Stimulated activated naive CD8-positive, alpha-beta T cell treated with anti-CD3 and anti-CD28 coated beads, Interleukin-15, amount 100 ng/mL, for 72 hours (primary cell): ENCODE measurements at regions not wholly inside any gene's neighbourhood (a gene's known extent, or its start where the extent isn't known, plus 50 kb on each side); places are given as distances from the start of the nearest gene placed in this dataset.
"Not testable (repeated sequence)": the region's sequence is repeated elsewhere in the genome, so short reads cannot be mapped to it uniquely, and the experiment has no call there.

Experiments
- ATAC-seq: fragments of 150-1000 bp; cut with Tn5 transposase; 2 replicates; pipeline ENCODE4 v1.10.0; 2021; ENCODE audit warnings: mild to moderate bottlenecking, moderate library complexity
- DNase-seq, 2 donors: peaks; one replicate each; pipeline ENCODE4 v3.0.0; 2021 to 2022
- H3K27ac Mint-ChIP-seq, 2 donors: one replicate each; pipeline ENCODE4 v1.8.0; 2022; ENCODE audit warnings: mild to moderate bottlenecking in 2 of 2, mixed read lengths in 2 of 2, moderate library complexity in 2 of 2
- H3K27me3 Mint-ChIP-seq: one replicate; pipeline ENCODE4 v1.8.0; 2022; ENCODE audit warnings: mixed read lengths
- H3K4me1 Mint-ChIP-seq: one replicate; pipeline ENCODE4 v1.8.0; 2022; ENCODE audit warnings: mild to moderate bottlenecking, mixed read lengths
- H3K4me3 Mint-ChIP-seq, 2 donors: one replicate each; pipeline ENCODE4 v1.8.0; 2022; ENCODE audit warnings: mild to moderate bottlenecking in 2 of 2, mixed read lengths in 2 of 2, moderate library complexity in 1 of 2
- H3K9me3 Mint-ChIP-seq, 2 donors: one replicate each; pipeline ENCODE4 v1.8.0; 2022; ENCODE audit warnings: mixed read lengths in 2 of 2

GRCh38 chr3:194042927-194043326 is 93.0 kb upstream of the HES1 start:
- H3K4me3 Mint-ChIP-seq = no peak overlapping the region
- H3K4me1 Mint-ChIP-seq = no peaks in the 10 kb centered on the region
- H3K27me3 Mint-ChIP-seq = peaks cover 7% of the 10 kb centered on the region
- DNase-seq (no peak), ATAC-seq (no peak)
- H3K27ac Mint-ChIP-seq = no peak overlapping the region
- no peaks in the 10 kb centered on the region for H3K9me3 Mint-ChIP-seq

- DNase-seq (no peak), ATAC-seq (no peak)
- Mint-ChIP-seq H3K27ac (no peak overlapping the region), H3K4me3 (no peak overlapping the region), H3K9me3 (no peaks in the 10 kb centered on the region), H3K4me1 (no peaks in the 10 kb centered on the region), H3K27me3 (peaks cover 7% of the 10 kb centered on the region)
Measured at GRCh38 chr3:194043516-194043915, 92.4 kb upstream of the HES1 start.

DNA sequence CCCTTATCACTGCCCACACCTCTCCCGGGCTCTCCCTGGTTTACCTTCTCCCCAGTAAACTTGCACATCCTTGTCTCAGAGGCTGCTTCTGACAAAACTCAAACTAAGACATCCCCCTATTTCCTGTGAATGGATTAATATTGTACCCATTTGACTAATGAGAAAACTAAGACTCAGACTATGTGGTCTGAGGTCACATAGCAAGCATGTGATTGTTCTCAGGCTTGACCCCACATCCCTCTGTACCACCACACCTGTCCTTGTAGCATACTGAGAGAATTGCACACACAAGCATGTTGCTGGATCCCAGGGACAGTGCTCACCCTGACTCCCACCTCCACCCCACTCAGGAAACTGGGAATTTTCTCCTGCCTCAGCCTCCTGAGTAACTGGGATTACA is 90.7 kb upstream of the HES1 start:
- no peak for DNase-seq
- peak; percentile 64 for ATAC-seq
- peaks cover 3 to 4% of the 10 kb centered on the region in 2 donors for H3K9me3 Mint-ChIP-seq
- H3K4me1 Mint-ChIP-seq = no peaks in the 10 kb centered on the region
- peak overlapping the region in 1 of 2 donors; percentile 90 for H3K27ac Mint-ChIP-seq
- H3K4me3 Mint-ChIP-seq = no peak overlapping the region
- peaks cover 7% of the 10 kb centered on the region for H3K27me3 Mint-ChIP-seq

GRCh38 chr3:194045919-194046318 is 90.0 kb upstream of the HES1 start:
- DNase-seq (no peak), ATAC-seq (no peak)
- peaks cover 7 to 8% of the 10 kb centered on the region in 2 donors for H3K9me3 Mint-ChIP-seq
- H3K4me3 Mint-ChIP-seq = no peak overlapping the region
- H3K27ac Mint-ChIP-seq = no peak overlapping the region
- no peaks in the 10 kb centered on the region for H3K4me1 Mint-ChIP-seq
- peaks cover 3% of the 10 kb centered on the region for H3K27me3 Mint-ChIP-seq

GRCh38 chr3:194046531-194046930 is 89.4 kb upstream of the HES1 start:
- no peaks in the 10 kb centered on the region for H3K4me1 Mint-ChIP-seq
- H3K4me3 Mint-ChIP-seq = no peak overlapping the region
- H3K9me3 Mint-ChIP-seq = peaks cover 7 to 8% of the 10 kb centered on the region in 2 donors
- ATAC-seq = no peak
- no peak for DNase-seq
- H3K27me3 Mint-ChIP-seq = no peaks in the 10 kb centered on the region
- H3K27ac Mint-ChIP-seq = no peak overlapping the region

- ATAC-seq = no peak
- H3K27ac Mint-ChIP-seq = no peak overlapping the region
Measured at GRCh38 chr3:194046995-194047645, 88.8 kb upstream of the HES1 start.

DNA sequence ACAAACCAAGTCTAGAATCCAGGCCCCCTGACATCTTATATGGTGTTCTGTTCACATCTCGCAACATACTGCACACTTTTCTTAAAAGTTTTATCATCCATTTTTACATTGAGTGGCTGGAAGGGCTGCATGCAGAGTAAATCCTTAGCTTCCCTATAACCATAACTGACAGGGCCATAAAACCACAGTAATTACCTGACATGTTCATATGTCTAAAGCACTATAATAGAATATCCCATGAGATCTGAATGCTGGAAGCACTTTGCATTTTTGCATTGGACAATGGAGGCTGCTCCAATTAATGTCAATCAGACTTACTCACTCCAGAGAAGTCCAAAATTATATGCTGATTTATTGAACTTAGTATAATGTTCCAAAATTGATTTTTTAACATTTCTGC is 86.6 kb upstream of the HES1 start:
- no peak overlapping the region for H3K4me3 Mint-ChIP-seq
- H3K4me1 Mint-ChIP-seq = no peaks in the 10 kb centered on the region
- DNase-seq (no peak), ATAC-seq (no peak)
- H3K27me3 Mint-ChIP-seq = peaks cover 8% of the 10 kb centered on the region
- H3K9me3 Mint-ChIP-seq = peaks cover 12 to 16% of the 10 kb centered on the region in 2 donors
- H3K27ac Mint-ChIP-seq = no peak overlapping the region

More at GRCh38 chr3:194046995-194047645, 88.8 kb upstream of the HES1 start:
- H3K9me3 Mint-ChIP-seq = peaks cover 12 to 14% of the 10 kb centered on the region in 2 donors
- H3K4me3 Mint-ChIP-seq = no peak overlapping the region
- H3K4me1 Mint-ChIP-seq = no peaks in the 10 kb centered on the region
- H3K27me3 Mint-ChIP-seq = no peaks in the 10 kb centered on the region
- no peak for DNase-seq

DNA sequence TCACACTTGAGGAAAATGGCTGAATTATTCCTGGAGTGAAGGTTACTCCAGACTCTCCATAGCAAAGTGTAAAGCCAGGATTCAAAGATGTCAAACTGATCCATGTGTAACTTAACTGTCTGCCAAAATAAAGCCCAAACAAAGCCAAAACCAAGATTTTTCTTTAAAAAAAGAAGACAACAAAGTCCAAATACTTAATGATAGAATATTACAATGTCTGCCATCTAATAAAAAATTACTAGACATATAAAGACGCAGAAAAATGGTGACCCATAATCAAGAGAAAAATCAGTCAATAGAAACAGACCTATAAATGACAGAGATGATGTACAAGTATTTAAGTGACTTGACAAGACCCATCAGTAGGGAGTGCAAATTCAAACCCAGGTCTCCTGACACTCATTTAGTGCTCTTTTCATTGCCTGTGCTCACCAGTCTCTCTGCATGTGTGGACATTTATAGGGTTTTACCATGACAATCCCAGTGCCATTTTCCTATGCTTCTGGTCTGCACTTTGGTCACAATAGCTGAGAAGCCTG is 85.1 kb upstream of the HES1 start:
- DNase-seq = no peak
- Mint-ChIP-seq H3K27me3 (peaks cover 8% of the 10 kb centered on the region), H3K4me3 (no peak overlapping the region), H3K4me1 (no peaks in the 10 kb centered on the region), H3K27ac (no peak overlapping the region), H3K9me3 (peaks cover 12 to 16% of the 10 kb centered on the region in 2 donors)
- no peak for ATAC-seq

GRCh38 chr3:194051366-194052149 is 84.4 kb upstream of the HES1 start:
- no peak for ATAC-seq
- H3K4me3 Mint-ChIP-seq = no peak overlapping the region
- no peak for DNase-seq
- H3K4me1 Mint-ChIP-seq = peaks cover 5% of the 10 kb centered on the region
- H3K27me3 Mint-ChIP-seq = peaks cover 11% of the 10 kb centered on the region
- H3K9me3 Mint-ChIP-seq = peaks cover 12 to 16% of the 10 kb centered on the region in 2 donors
- H3K27ac Mint-ChIP-seq = no peak overlapping the region

GRCh38 chr3:194053136-194053535 is 82.8 kb upstream of the HES1 start:
- Mint-ChIP-seq H3K4me1 (peaks cover 17% of the 10 kb centered on the region), H3K9me3 (peaks cover 12 to 16% of the 10 kb centered on the region in 2 donors), H3K27ac (peak overlapping the region in 1 of 2 donors; percentile 13), H3K27me3 (peaks cover 27% of the 10 kb centered on the region), H3K4me3 (no peak overlapping the region)
- DNase-seq (no peak), ATAC-seq (no peak)

GRCh38 chr3:194054016-194054415 is 81.9 kb upstream of the HES1 start:
- Mint-ChIP-seq H3K9me3 (peaks cover 12 to 16% of the 10 kb centered on the region in 2 donors), H3K4me3 (no peak overlapping the region), H3K4me1 (peaks cover 19% of the 10 kb centered on the region), H3K27me3 (peaks cover 28% of the 10 kb centered on the region), H3K27ac (no peak overlapping the region)
- DNase-seq (no peak), ATAC-seq (no peak)

DNA sequence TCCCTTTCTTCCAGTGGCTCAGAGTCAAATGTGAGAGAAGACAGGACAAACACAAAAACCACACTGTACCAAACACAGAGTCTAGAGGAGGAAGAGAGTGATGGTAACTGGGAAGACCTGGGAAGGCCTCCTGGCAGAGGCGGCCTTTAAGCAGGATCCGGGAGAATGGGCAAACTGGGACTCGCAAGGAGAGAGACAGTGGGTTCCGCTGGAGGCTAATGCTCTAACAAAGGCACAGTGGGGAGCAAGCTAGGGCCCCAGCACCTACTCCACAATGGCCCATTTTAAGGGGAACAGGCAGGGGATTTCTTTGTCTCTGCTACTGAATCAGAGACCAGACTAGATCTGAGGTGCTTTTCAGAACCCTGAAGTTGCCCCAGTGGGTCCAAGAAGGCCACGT is 81.4 kb upstream of the HES1 start:
- DNase-seq (no peak), ATAC-seq (no peak)
- Mint-ChIP-seq H3K27me3 (peaks cover 28% of the 10 kb centered on the region), H3K4me3 (no peak overlapping the region), H3K9me3 (peaks cover 12 to 16% of the 10 kb centered on the region in 2 donors), H3K27ac (no peak overlapping the region), H3K4me1 (peaks cover 19% of the 10 kb centered on the region)

DNA sequence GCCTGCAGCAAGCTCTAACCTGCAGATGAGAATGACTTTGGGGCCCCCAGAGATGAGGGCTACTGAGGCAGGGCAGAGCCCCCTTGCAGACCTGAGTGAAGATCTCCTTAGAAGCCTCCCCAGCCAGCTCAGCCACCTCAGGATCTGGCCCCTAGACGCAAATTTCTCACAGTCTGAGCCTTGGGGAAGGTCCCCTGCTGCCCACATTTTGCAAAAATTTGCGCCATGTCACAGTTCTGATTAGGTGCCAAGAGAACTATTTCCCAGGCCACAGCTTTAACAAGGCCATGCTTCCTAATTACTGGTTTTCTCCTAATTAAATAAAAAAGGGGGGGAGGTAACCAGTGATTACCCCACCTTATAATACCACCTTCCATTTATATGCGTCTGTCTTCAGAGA is 81.0 kb upstream of the HES1 start:
- peaks cover 19% of the 10 kb centered on the region for H3K4me1 Mint-ChIP-seq
- DNase-seq (no peak), ATAC-seq (no peak)
- no peak overlapping the region for H3K4me3 Mint-ChIP-seq
- peaks cover 12 to 15% of the 10 kb centered on the region in 2 donors for H3K9me3 Mint-ChIP-seq
- H3K27ac Mint-ChIP-seq = no peak overlapping the region
- peaks cover 28% of the 10 kb centered on the region for H3K27me3 Mint-ChIP-seq

GRCh38 chr3:194056323-194056722 is 79.6 kb upstream of the HES1 start:
- not testable (repeated sequence) for H3K9me3 Mint-ChIP-seq, ATAC-seq, H3K4me3 Mint-ChIP-seq, H3K27ac Mint-ChIP-seq, DNase-seq
- Mint-ChIP-seq H3K4me1 (peaks cover 19% of the 10 kb centered on the region), H3K27me3 (peaks cover 28% of the 10 kb centered on the region)

- H3K4me3 Mint-ChIP-seq = no peak overlapping the region
- no peak for ATAC-seq
- no peak for DNase-seq
- H3K9me3 Mint-ChIP-seq = peaks cover 3 to 4% of the 10 kb centered on the region in 2 donors
- no peak overlapping the region for H3K27ac Mint-ChIP-seq
- peaks cover 28% of the 10 kb centered on the region for H3K27me3 Mint-ChIP-seq
- peaks cover 19% of the 10 kb centered on the region for H3K4me1 Mint-ChIP-seq
Measured at GRCh38 chr3:194056731-194057415, 79.1 kb upstream of the HES1 start.
